GM23338 (cell line): ENCODE measurements at regions not wholly inside any gene's neighbourhood (a gene's known extent, or its start where the extent isn't known, plus 50 kb on each side); places are given as distances from the start of the nearest gene placed in this dataset.

ENCODE experiments used
- CREB1 ChIP-seq: fragments of 250-450 bp; sonication (Bioruptor Pico); IDR thresholded peaks from 2 replicates; pipeline ENCODE4 v1.5.0; 2020; ENCODE audit warnings: low read depth, mild to moderate bottlenecking, moderate library complexity
- CTCF ChIP-seq, 2 experiments: fragments of 200-600 bp in 1 of 2; sonication (generic) in 1 of 2; conservative IDR thresholded peaks; 2 replicates each; pipeline versions ENCODE4 v1.5.1 to v1.6.1; 2016 to 2017; ENCODE audit warnings: antibody characterized with exemption in 2 of 2, low read depth in 2 of 2, mild to moderate bottlenecking in 2 of 2, moderate library complexity in 1 of 2
- EZH2 ChIP-seq: fragments of 200-600 bp; sonication (generic); IDR thresholded peaks from one replicate; pipeline ENCODE4 v1.8.0; 2017; ENCODE audit warnings: antibody characterized with exemption, mild to moderate bottlenecking, low read depth; ENCODE audit not compliant: unreplicated experiment
- EZH2phosphoT487 ChIP-seq: fragments of 200-600 bp; sonication (generic); IDR thresholded peaks from one replicate; pipeline ENCODE4 v1.8.1; 2018; ENCODE audit warnings: antibody characterized with exemption; ENCODE audit not compliant: unreplicated experiment
- POLR2AphosphoS5 ChIP-seq: IDR thresholded peaks from 2 replicates; pipeline ENCODE4 v1.6.1; 2016; ENCODE audit warnings: antibody characterized with exemption, low read depth
- REST ChIP-seq: IDR thresholded peaks from one replicate; pipeline ENCODE4 v1.6.1; 2018; ENCODE audit warnings: antibody characterized with exemption; ENCODE audit not compliant: unreplicated experiment

DNA sequence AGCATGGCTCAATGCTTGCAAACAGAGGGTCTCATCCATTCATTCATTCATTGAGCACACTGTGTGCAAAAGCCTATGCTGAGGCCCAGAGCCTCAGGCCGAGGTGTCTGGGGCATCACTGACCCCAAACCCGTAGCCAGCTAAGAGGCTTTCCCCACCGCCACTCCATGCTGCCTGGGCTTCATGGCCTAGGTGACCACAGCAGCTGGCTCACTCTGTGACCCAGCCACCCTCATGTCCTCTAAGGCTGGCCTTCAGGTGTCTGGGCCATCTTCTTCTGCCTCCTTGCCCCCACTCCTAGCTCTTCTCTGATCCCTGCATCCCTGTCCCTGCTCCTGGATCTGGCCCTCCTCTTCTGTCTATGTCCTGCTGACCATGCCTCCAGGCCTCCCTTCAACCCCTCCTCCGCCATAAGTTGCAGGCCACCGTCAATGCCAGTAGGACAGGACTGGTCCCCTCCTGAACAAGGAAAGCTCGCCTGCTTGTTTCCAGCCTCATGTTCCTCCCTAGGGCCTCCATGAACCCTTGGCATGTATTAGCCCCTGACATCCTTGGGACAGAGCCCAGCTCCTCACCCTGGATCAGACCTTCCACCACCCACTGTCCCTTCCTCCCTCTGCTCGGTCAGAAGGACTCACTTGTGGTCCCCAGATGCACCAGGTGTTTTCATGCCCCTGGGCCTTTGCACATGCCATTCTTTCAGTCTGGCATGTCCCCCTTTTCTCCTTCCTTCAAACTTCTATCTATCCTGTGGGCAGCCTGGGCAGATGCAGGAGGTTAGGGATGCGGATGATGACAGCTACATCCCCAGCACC, 92.8 kb downstream of the MYEOV start:
- no peak for TF ChIP-seq POLR2AphosphoS5
- TF ChIP-seq REST, result no peak
- no peak for TF ChIP-seq EZH2
- no peak for TF ChIP-seq CTCF (conservative IDR thresholded peaks at IDR 0.05; ENCODE audit: low read depth in 2 of 2)
- no peak for TF ChIP-seq EZH2phosphoT487
- TF ChIP-seq CREB1 (CRISPR knock-in tag), result no peak
